ENCODE measurements at regions not wholly inside any gene's neighbourhood (a gene's known extent, or its start where the extent isn't known, plus 50 kb on each side); places are given as distances from the start of the nearest gene placed in this dataset.

DNA sequence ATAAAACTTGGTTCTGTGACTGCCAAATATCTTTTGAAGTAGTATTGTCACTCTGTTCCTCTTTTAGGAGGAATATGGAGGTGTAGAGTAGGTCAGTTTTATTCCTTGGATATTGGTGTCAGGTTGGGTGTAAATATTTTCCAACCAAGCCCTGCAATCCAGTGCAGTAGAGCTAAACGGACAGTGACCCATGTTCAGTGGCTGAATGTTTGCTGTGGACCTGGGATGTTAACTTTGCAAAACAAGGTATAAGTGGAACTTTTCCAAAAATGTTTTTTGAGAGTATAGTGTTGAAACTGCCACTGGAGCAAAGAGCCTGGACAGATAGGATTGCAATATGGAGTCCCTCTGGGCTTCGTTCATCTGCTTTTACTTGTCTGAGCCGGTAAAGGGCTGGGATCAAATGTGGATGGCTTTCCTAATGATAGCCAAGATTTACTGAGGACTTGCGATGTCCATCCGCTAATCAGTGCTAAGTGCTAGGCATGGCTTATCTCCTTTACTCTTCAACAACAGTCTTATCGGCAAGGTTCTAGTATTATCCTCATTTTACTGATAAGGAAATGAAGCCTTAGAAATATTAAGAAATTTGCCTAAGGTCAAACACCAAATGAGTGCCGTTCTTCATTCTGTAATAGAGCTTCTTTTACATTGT, 69.0 kb upstream of the BACH2 start:
- TF ChIP-seq, protein P1, sequence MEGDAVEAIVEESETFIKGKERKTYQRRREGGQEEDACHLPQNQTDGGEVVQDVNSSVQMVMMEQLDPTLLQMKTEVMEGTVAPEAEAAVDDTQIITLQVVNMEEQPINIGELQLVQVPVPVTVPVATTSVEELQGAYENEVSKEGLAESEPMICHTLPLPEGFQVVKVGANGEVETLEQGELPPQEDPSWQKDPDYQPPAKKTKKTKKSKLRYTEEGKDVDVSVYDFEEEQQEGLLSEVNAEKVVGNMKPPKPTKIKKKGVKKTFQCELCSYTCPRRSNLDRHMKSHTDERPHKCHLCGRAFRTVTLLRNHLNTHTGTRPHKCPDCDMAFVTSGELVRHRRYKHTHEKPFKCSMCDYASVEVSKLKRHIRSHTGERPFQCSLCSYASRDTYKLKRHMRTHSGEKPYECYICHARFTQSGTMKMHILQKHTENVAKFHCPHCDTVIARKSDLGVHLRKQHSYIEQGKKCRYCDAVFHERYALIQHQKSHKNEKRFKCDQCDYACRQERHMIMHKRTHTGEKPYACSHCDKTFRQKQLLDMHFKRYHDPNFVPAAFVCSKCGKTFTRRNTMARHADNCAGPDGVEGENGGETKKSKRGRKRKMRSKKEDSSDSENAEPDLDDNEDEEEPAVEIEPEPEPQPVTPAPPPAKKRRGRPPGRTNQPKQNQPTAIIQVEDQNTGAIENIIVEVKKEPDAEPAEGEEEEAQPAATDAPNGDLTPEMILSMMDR (IDR thresholded peaks at IDR 0.05; ENCODE audit: low read length) = no peak
- TF ChIP-seq EZH2 (IDR thresholded peaks at IDR 0.05; ENCODE audit: borderline replicate concordance, low read length) = no peak
- H3K27me3 ChIP-seq (ENCODE audit: insufficient read depth, low read length) = no peaks in the 10 kb centered on the region
- H3K36me3 ChIP-seq (ENCODE audit: insufficient read depth, low read length) = peaks cover 9% of the 10 kb centered on the region; the same call in 1 of the 2 replicates
- H3K4me1 ChIP-seq (ENCODE audit: insufficient read depth, low read length, severe bottlenecking) = peaks cover 25% of the 10 kb centered on the region
- H3K9ac ChIP-seq (ENCODE audit: low read length) = no peak overlapping the region
- peaks cover 4% of the 10 kb centered on the region; the same call in 1 of the 2 replicates for H3F3A ChIP-seq (ENCODE audit: insufficient read depth, low read length)
- H3K4me2 ChIP-seq (ENCODE audit: low read length) = no peak overlapping the region
- H3K9me3 ChIP-seq (ENCODE audit: low read length) = peaks cover 9% of the 10 kb centered on the region
- no peaks in the 10 kb centered on the region for H3K79me2 ChIP-seq (ENCODE audit: insufficient read depth, low read length)
- H2AFZ ChIP-seq (ENCODE audit: low read length) = no peak overlapping the region
- H3K27ac ChIP-seq (ENCODE audit: low read depth, low read length, poor library complexity, severe bottlenecking) = no peak overlapping the region
- no peaks in the 10 kb centered on the region for H4K20me1 ChIP-seq (ENCODE audit: insufficient read depth, low read length)
- no peaks in the 10 kb centered on the region for H3K9me2 ChIP-seq (ENCODE audit: low read depth, low read length)
- H3K4me3 ChIP-seq (ENCODE audit: low read depth, low read length, poor library complexity, severe bottlenecking) = no peak overlapping the region

DNA sequence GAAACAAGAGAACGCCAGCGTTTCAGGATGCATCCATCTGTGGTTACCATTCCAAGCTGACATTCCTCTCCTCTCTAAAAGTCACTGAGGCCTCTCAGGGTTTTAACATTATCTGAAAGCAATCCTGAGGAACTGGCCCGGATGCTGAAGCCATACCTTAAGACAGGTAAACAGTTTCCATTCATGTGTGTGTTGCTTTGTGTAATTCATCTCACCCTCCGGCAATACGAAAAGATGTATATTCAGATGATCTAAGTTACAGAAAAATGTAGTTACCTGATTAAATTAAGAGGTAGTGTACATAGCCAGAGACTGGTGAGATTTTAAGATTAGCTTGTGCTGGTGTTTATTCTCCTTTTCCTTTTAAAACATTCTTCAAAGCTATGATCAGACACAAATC, 68.4 kb upstream of the BACH2 start:
- TF ChIP-seq, protein P1 (IDR thresholded peaks at IDR 0.05; ENCODE audit: low read length) = no peak
- TF ChIP-seq EZH2 (IDR thresholded peaks at IDR 0.05; ENCODE audit: borderline replicate concordance, low read length) = no peak
- H3K79me2 ChIP-seq (ENCODE audit: insufficient read depth, low read length) = no peaks in the 10 kb centered on the region
- no peak overlapping the region for H3K4me3 ChIP-seq (ENCODE audit: low read depth, low read length, poor library complexity, severe bottlenecking)
- peaks cover 4% of the 10 kb centered on the region; the same call in 1 of the 2 replicates for H3F3A ChIP-seq (ENCODE audit: insufficient read depth, low read length)
- H3K9me2 ChIP-seq (ENCODE audit: low read depth, low read length) = no peaks in the 10 kb centered on the region
- no peaks in the 10 kb centered on the region for H3K27me3 ChIP-seq (ENCODE audit: insufficient read depth, low read length)
- no peak overlapping the region for H2AFZ ChIP-seq (ENCODE audit: low read length)
- H3K4me1 ChIP-seq (ENCODE audit: insufficient read depth, low read length, severe bottlenecking) = peaks cover 20% of the 10 kb centered on the region
- no peak overlapping the region for H3K27ac ChIP-seq (ENCODE audit: low read depth, low read length, poor library complexity, severe bottlenecking)
- no peak overlapping the region for H3K9ac ChIP-seq (ENCODE audit: low read length)
- H3K9me3 ChIP-seq (ENCODE audit: low read length) = peaks cover 9% of the 10 kb centered on the region
- H3K4me2 ChIP-seq (ENCODE audit: low read length) = no peak overlapping the region
- H3K36me3 ChIP-seq (ENCODE audit: insufficient read depth, low read length) = peaks cover 9% of the 10 kb centered on the region; the same call in 1 of the 2 replicates
- H4K20me1 ChIP-seq (ENCODE audit: insufficient read depth, low read length) = no peaks in the 10 kb centered on the region

DNA sequence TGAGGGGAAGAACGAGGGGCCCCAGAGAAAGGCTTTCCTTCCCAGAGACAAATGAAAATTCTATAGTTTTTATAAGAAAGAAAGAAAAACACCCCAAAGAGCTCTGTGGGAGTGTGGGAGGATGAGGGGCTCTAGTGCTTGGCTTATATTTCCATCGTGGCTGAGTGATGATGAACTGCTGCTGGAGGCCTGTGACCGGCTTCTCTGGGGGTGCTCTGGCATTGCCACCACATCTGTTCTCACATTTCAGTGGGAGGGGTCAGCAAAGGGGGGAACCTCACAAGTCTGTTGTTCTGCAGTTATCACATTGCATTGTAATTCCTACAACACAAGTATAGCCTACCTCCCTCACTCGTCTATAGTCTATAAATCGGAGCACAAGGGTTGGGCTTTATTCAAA, 67.6 kb upstream of the BACH2 start:
- Histone ChIP-seq H3K27me3 (ENCODE audit: insufficient read depth, low read length) (no peaks in the 10 kb centered on the region), H3K36me3 (ENCODE audit: insufficient read depth, low read length) (peaks cover 9% of the 10 kb centered on the region; the same call in 1 of the 2 replicates), H4K20me1 (ENCODE audit: insufficient read depth, low read length) (no peaks in the 10 kb centered on the region), H3K4me3 (ENCODE audit: low read depth, low read length, poor library complexity, severe bottlenecking) (no peak overlapping the region), H3K4me1 (ENCODE audit: insufficient read depth, low read length, severe bottlenecking) (peaks cover 20% of the 10 kb centered on the region), H3F3A (ENCODE audit: insufficient read depth, low read length) (peaks cover 4% of the 10 kb centered on the region; the same call in 1 of the 2 replicates), H3K9me3 (ENCODE audit: low read length) (peaks cover 9% of the 10 kb centered on the region), H3K79me2 (ENCODE audit: insufficient read depth, low read length) (no peaks in the 10 kb centered on the region), H3K27ac (ENCODE audit: low read depth, low read length, poor library complexity, severe bottlenecking) (no peak overlapping the region), H3K9ac (ENCODE audit: low read length) (no peak overlapping the region), H2AFZ (ENCODE audit: low read length) (no peak overlapping the region), H3K4me2 (ENCODE audit: low read length) (no peak overlapping the region), H3K9me2 (ENCODE audit: low read depth, low read length) (no peaks in the 10 kb centered on the region)
- TF ChIP-seq, protein P1 (IDR thresholded peaks at IDR 0.05; ENCODE audit: low read length) = no peak
- no peak for TF ChIP-seq EZH2 (IDR thresholded peaks at IDR 0.05; ENCODE audit: borderline replicate concordance, low read length)
